GM21576 (cell line): ENCODE measurements at regions not wholly inside any gene's neighbourhood (a gene's known extent, or its start where the extent isn't known, plus 50 kb on each side); places are given as distances from the start of the nearest gene placed in this dataset.
"Not testable (repeated sequence)": the region's sequence is repeated elsewhere in the genome, so short reads cannot be mapped to it uniquely, and the experiment has no call there.

Source experiments
- ATAC-seq: cut with Tn5 transposase; IDR thresholded peaks from one replicate; pipeline ENCODE4 v1.9.1; 2021; ENCODE audit warnings: mild to moderate bottlenecking, moderate library complexity; ENCODE audit not compliant: unreplicated experiment

GRCh38 chr9:75531588-75531987 lies 358.9 kb upstream of the PCSK5 start:
- no peak for ATAC-seq

- ATAC-seq = no peak
Observed at GRCh38 chr9:75532233-75533050, 358.0 kb upstream of the PCSK5 start.

DNA sequence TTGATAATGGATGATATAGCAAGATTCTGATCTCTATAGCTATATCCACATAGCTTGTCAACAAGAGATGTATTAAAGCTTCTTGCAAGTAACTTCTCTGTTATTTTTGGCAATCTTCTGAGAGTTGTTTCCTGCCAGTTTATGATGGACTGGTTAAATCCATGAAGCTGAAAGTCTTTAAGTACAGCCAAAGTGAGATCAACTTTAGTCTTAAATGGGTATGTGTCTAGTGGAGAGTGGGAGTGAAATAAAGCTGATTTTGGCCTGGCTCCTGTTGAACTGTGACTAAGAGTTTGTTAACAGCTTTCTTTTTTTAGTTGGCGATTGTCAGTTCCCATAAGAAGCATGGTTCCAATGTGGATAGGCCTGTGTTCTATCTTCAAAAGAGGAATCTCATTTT lies 350.9 kb upstream of the PCSK5 start:
- ATAC-seq = no peak

GRCh38 chr9:75540185-75540584 lies 350.3 kb upstream of the PCSK5 start:
- no peak for ATAC-seq

DNA sequence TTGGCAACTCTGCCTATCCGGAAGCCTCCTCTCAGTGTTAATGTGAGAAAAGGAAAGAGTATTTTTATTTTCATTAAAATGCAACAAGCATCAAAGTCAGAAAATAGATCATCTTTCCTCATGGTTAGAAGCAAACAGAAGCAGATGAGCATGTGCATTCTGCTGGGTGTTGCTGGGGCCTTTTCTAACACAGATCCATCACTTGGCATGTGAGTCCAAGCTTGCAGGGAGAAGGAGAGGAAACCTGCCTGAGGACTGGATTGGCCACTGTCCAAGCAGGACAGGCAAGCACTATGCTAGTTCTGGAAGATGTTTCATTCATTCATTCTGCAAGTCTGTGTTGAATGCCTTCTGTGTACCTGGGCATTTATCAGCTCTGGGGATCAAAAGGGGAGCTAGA lies 348.7 kb upstream of the PCSK5 start:
- ATAC-seq = no peak

DNA sequence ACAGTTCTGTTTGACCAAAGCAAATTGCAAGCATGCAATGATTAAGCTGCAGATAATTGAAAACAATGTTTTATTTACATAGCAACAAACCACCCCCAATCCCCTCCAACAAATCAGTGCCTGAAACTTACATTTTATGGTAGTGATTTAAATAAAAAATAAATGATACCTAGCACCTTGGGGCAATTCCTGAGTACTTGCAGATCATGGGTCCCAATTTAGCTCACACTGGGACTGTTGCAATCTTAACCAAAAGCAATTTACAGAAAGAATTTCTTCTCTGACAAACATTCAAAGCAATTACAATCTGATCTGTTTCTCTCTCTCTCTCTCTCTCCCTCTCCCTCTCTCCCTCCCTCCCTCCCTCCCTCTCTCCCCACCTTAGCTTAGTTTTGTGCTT lies 345.7 kb upstream of the PCSK5 start:
- no peak for ATAC-seq

- ATAC-seq = no peak
Observed at GRCh38 chr9:75545287-75545686, 345.2 kb upstream of the PCSK5 start.

GRCh38 chr9:75548871-75549270 lies 341.6 kb upstream of the PCSK5 start:
- no peak for ATAC-seq

DNA sequence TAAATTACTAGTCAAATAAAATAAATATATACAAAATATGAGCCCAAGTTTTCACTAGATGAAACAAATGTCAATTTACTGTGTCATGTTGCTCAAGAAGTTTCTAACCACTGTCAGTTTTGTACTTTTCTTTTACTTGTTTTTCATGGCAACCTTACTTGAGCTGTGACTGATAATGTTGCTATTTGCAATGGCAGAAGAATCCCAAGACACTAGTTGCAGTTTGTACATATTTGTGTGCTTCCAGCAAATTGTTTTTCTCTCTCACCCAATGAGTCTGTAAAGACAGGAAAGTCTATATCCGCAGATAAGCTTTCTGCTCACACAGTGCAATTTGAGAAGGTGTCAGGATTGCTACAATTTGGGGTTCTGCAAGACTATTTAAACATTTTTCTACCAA lies 338.6 kb upstream of the PCSK5 start:
- ATAC-seq = no peak

DNA sequence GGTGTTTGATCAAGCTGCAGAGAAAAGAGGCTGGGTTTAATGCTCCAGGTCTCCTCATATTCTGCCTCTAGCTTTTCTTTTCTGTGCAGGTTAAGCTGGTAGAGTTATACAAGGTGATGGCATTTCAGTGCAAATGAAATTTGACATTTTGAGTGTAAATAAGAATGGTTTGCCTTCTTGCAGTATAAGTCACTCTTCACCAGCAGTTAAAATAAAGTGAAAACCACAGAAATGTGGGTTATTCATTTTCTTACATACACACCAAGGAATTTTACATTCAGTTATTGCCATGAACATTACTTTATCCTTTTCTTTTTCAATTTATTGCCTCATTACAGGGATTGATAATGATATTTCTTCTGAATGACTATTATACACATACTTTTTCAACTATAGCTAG lies 337.5 kb upstream of the PCSK5 start:
- no peak for ATAC-seq

- ATAC-seq = not testable (repeated sequence)
Observed at GRCh38 chr9:75566813-75567212, 323.7 kb upstream of the PCSK5 start.

DNA sequence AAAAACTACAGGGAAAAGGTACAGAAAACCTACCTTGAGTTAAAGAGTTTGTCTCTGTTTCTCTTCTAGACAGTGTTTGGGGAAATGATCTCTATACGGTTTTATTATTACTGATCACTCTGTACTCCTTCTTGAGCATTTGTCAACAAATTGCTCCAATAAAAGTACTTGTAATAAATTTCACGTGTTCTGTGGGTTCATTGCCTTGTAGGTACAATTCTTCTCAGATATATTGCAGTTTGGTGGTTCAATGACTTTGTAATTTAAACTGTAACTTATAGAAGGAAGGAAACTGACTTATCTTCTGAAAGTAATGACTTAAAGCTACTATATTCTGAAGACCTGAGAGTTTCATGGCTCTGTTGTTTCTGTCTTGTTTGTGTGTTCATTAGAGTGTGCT lies 319.9 kb upstream of the PCSK5 start:
- no peak for ATAC-seq

DNA sequence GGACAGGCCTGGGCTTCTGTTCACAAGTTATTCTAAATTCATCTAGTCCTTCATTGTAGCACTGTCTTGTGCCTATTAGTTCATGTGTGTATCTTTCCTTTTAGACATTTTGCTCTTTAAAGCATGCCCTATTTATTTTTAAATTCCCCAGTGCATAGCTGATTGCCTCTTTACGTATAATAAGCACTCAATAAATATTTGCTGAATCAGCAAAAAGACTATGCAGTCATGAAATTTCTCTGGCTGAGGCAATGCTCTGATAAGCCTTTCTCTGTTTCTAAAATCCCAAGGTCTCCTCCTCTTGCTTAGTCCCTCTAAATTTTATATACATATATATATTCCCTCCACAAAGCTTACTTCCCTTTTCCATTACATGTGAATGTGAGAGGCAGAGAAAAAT lies 315.9 kb upstream of the PCSK5 start:
- no peak for ATAC-seq

DNA sequence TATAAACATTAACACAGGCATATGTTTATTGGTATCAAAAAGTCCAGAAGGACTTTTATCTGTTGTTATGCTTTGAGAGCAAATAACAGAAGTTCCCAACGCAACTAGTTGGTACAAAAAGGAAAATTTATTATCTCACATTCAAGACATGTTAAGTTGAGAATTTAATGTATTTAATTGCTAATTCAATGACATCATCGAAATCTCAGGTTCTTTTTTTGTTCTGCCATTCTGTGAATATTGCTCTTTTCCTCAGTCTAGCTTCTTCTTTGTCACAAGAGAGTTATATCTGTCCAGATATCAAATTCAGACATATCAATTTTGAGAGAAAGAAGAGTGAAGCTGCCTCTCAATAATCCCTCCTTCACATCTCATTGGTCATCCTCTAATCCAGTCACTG lies 307.6 kb upstream of the PCSK5 start:
- no peak for ATAC-seq

DNA sequence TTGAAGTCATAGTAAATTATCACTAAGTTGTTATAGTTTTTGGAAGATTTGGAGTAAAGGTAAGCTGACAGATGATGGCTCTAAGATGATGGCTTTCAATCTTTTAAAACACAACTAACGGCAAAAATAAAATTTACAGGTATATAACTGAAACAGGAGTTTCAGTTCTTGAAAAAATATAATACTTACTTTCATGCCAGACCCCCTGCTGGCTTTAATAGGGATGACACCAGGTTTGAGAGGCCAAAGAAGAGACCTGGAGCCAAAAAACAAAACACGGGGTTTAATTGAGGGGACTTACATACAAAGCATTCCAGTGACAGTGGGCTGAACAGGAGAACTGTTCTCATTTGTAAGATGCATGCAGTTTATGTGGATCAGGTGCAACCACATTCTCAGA lies 301.7 kb upstream of the PCSK5 start:
- no peak for ATAC-seq

GRCh38 chr9:75589497-75589896 lies 301.0 kb upstream of the PCSK5 start:
- ATAC-seq = no peak

DNA sequence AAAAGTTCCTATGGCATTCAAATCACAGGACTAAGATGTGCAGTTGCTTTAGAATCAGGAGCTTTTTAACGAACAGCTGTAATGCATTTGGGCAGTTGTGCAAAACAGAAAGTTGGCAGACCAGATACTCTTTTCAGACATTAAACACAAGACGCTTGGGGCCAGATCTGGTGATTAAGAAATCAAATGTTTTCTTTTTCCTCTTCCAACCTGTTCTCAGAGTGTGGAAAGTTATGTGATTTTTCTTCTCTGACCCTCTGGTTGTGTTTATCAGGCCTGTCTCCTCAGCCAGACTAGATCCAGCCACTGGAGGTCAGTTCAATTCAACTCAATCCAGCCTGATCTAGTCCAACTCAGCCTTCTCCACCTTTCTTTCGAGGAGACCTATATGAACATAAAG lies 298.5 kb upstream of the PCSK5 start:
- ATAC-seq = no peak

GRCh38 chr9:75592586-75592985 lies 297.9 kb upstream of the PCSK5 start:
- ATAC-seq = no peak

GRCh38 chr9:75593920-75594319 lies 296.6 kb upstream of the PCSK5 start:
- no peak for ATAC-seq

DNA sequence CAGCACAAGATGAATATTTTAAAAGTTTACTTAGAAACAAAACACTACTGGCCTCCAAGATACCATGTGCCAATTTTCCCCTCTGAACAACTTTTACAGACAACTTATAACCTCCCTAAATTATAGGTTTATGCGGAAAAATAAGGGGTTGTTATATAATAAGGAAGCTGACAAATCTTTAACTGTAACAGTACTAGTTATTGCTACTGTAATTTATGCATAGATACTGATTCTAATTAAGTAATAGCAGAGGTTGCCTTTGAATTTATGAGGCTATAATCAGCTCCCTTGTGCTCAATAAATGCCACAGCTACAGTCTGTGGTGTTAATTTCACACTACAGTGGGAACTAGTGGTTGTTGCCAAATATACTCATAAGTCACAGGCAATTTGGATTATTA lies 291.3 kb upstream of the PCSK5 start:
- no peak for ATAC-seq

GRCh38 chr9:75601280-75601679 lies 289.2 kb upstream of the PCSK5 start:
- no peak for ATAC-seq

DNA sequence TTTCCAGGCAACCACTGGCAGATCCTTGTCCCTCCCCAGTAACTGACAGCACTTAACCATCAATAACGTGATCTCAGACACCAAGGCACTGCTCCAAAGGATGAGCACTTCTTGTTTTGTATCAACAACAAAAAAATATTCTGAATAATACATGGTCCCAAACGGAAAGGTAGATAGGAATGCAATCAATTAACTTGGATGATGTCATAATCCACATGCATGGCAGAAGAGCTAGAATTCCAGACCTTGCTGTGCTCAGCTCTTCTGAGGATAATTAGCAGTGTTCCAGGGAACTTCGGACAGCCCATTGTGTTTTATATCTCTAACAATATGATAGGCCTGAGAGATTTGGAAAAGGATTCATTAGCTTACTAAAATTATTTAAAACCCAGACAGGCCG lies 288.4 kb upstream of the PCSK5 start:
- no peak for ATAC-seq

DNA sequence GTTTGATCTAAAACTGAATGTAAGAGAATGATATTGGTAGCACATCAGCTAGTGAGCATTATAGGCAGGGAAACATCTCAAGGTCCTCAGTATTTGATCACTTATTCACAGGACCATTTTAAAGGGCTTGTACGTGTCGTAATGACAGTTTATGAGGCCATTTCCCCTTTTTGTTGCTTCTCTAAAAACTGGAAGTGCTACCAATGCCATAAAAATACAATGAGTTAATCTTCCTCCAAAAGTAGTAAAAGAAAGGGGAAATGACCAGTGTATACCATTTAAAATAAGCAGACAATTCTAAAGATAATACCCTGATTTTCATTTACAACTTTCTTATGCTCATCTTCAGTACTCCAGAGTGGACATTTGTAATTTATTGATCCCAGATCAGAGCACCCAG lies 285.8 kb upstream of the PCSK5 start:
- ATAC-seq = no peak
